Colonic mucosa (tissue), 4 donors: ENCODE measurements at regions not wholly inside any gene's neighbourhood (a gene's known extent, or its start where the extent isn't known, plus 50 kb on each side); places are given as distances from the start of the nearest gene placed in this dataset.

ENCODE experiments used
- DNase-seq: peaks from one replicate; pipeline ENCODE4 v3.0.0-alpha.2; 2020
- H3K27ac ChIP-seq: fragments of 200-600 bp; one replicate; pipeline ENCODE4 v1.8.0; 2021
- H3K27me3 ChIP-seq: fragments of 200-600 bp; one replicate; pipeline ENCODE4 v1.8.0; 2021
- H3K36me3 ChIP-seq: fragments of 200-600 bp; one replicate; pipeline ENCODE4 v1.8.0; 2021
- H3K4me1 ChIP-seq: fragments of 200-600 bp; one replicate; pipeline ENCODE4 v1.8.0; 2021; ENCODE audit warnings: mild to moderate bottlenecking
- H3K4me3 ChIP-seq: fragments of 200-600 bp; one replicate; pipeline ENCODE4 v1.8.0; 2021
- H3K9ac ChIP-seq, 2 donors: one replicate each; pipeline ENCODE4 v1.7.0; 2013; ENCODE audit warnings: control low read depth in 2 of 2, low read depth in 2 of 2, low read length in 2 of 2
- H3K9me3 ChIP-seq: fragments of 200-600 bp; one replicate; pipeline ENCODE4 v1.8.0; 2021
- intact Hi-C: fragments of 100-400 bp; cut with DNase I; formaldehyde crosslinking; loops from one replicate; pipeline ENCODE4 v1.14.1; 2022
- TF ChIP-seq, protein P1 (sequence below): fragments of 200-600 bp; IDR thresholded peaks from one replicate; pipeline ENCODE4 v1.8.0; 2022; ENCODE audit warnings: antibody characterized with exemption, mild to moderate bottlenecking
- donor health status: healthy.
- donor health status: DM: no; HTN: no; CAD: no.
- donor health status: DM: no; HTN: no; CAD: no.

DNA sequence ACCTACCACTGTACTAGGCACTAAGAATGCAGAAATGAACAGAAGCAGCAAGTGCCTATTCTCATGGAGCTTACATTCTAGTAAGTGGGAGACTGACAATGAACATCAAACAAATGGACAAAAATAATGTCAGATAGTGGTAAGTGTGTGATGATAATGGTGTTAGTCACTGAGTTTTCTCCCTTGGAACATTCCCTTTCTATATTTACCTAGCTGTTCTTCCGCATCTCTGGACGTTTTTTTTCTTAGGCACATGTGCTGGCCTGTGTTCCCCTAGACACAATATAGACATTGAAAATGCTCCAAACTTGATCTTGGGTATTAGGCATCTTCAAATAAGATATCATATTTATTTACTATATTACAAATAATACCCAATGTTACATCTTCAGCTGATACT lies 218.1 kb upstream of the GJE1 start:
- intact Hi-C loops, result no loop called here
- H3K27ac ChIP-seq, result no peak overlapping the region
- H3K4me1 ChIP-seq, result no peaks in the 10 kb centered on the region
- no peak overlapping the region for H3K4me3 ChIP-seq
- no peak overlapping the region for H3K9ac ChIP-seq
- no peaks in the 10 kb centered on the region for H3K36me3 ChIP-seq
- TF ChIP-seq, protein P1, sequence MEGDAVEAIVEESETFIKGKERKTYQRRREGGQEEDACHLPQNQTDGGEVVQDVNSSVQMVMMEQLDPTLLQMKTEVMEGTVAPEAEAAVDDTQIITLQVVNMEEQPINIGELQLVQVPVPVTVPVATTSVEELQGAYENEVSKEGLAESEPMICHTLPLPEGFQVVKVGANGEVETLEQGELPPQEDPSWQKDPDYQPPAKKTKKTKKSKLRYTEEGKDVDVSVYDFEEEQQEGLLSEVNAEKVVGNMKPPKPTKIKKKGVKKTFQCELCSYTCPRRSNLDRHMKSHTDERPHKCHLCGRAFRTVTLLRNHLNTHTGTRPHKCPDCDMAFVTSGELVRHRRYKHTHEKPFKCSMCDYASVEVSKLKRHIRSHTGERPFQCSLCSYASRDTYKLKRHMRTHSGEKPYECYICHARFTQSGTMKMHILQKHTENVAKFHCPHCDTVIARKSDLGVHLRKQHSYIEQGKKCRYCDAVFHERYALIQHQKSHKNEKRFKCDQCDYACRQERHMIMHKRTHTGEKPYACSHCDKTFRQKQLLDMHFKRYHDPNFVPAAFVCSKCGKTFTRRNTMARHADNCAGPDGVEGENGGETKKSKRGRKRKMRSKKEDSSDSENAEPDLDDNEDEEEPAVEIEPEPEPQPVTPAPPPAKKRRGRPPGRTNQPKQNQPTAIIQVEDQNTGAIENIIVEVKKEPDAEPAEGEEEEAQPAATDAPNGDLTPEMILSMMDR, result no peak
- H3K27me3 ChIP-seq, result no peaks in the 10 kb centered on the region
- DNase-seq, result no peak
- no peaks in the 10 kb centered on the region for H3K9me3 ChIP-seq

DNA sequence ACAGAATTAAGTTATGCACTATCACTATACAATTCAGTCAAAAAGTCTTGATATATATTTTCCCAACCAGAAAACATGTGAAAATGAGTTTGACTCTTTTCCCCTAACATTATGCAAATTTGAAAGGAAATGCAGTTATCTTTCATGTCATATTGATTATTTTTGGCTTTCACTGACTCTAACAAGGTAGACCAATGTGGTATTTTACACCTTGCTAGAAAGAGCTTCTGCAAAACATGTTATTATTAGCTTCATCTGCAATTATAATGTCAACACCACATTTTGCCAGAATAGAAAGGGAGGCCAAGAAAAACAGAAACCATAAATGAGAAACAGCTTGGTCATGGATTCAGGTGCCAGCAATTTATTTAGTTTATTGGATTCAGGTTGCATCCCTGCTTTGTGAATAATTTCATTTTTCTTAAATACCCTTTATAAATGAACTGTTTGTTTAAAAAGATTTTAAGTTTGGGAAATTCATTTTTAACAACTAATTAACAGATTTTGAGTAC lies 226.1 kb upstream of the GJE1 start:
- Histone ChIP-seq H3K4me3 (no peak overlapping the region), H3K27me3 (no peaks in the 10 kb centered on the region), H3K36me3 (no peaks in the 10 kb centered on the region), H3K4me1 (no peaks in the 10 kb centered on the region), H3K27ac (no peak overlapping the region), H3K9me3 (no peaks in the 10 kb centered on the region), H3K9ac (no peak overlapping the region)
- intact Hi-C loops, result no loop called here
- TF ChIP-seq, protein P1, result no peak
- DNase-seq, result no peak

DNA sequence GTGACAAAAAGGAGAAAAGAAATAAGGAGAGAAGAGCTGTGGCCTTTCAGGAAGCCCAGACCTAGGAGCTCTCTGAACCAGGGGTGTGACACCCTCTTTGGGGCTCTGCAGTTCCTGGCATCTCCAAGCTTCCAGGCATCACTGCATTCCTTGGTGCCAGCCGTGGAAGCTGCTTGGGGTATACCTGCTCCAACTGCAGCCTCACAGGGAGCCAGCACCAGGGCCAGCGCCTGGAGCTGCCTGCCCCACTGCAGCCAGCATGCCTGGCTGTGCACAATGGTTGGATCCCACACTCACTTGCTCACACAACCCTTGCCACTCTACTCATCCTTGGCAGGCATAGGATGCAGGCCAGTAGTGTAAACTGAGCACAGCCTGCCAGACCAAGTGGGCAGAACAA lies 242.1 kb upstream of the GJE1 start:
- H3K9me3 ChIP-seq, result no peaks in the 10 kb centered on the region
- no peak overlapping the region for H3K9ac ChIP-seq
- TF ChIP-seq, protein P1, result no peak
- H3K4me1 ChIP-seq, result no peaks in the 10 kb centered on the region
- H3K4me3 ChIP-seq, result no peak overlapping the region
- no peaks in the 10 kb centered on the region for H3K36me3 ChIP-seq
- no peaks in the 10 kb centered on the region for H3K27me3 ChIP-seq
- no peak overlapping the region for H3K27ac ChIP-seq
- intact Hi-C loops, result no loop called here
- no peak for DNase-seq

DNA sequence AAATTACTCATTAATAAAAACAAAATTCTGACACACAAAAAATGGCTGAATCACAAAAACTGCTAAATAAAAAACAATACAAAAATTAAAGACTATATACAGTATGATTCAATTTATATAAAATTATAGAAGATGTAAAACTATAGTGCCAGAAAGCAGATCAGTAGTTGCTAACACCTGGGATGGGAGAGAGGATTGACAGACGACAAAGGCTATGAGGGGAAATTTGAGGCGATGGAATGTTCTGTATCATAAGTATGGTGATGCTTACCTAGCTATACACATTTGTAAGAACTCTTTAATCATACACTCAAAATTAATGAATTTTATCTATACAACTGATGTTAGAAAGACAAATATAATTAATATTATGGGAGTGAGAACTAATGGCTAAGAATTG lies 247.9 kb upstream of the GJE1 start:
- H3K4me1 ChIP-seq, result no peaks in the 10 kb centered on the region
- intact Hi-C loops, result no loop called here
- TF ChIP-seq, protein P1, result no peak

DNA sequence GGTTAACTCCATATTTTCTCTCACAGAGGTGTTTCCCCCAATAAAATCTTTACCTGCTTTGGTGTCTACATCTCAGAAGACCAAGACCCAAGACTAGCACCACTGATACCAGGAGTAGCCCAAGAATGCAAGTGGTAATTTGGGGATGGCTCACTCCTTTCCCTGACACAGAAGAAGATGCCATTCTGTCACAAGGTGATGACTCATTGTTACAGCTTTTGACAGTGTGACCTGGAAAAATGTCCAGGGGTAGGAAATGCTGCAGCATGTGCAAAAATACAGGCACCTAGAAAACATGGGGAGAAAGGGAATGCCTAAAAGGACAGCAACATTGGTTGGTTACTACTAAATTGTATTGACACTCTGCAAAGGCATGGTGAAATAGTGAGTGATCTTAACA lies 254.0 kb upstream of the GJE1 start:
- TF ChIP-seq, protein P1, result no peak
- intact Hi-C loops, result no loop called here
- H3K4me3 ChIP-seq, result no peak overlapping the region
- H3K27me3 ChIP-seq, result no peaks in the 10 kb centered on the region
- no peaks in the 10 kb centered on the region for H3K9me3 ChIP-seq
- H3K36me3 ChIP-seq, result no peaks in the 10 kb centered on the region
- no peak overlapping the region for H3K9ac ChIP-seq
- DNase-seq, result no peak
- no peak overlapping the region for H3K27ac ChIP-seq
- no peaks in the 10 kb centered on the region for H3K4me1 ChIP-seq

More for the DNA sequence above, 247.9 kb upstream of the GJE1 start:
- Histone ChIP-seq H3K9me3 (no peaks in the 10 kb centered on the region), H3K27me3 (no peaks in the 10 kb centered on the region), H3K36me3 (no peaks in the 10 kb centered on the region), H3K27ac (no peak overlapping the region), H3K9ac (no peak overlapping the region), H3K4me3 (no peak overlapping the region)
- DNase-seq, result no peak
